ENCODE measurements at regions not wholly inside any gene's neighbourhood (a gene's known extent, or its start where the extent isn't known, plus 50 kb on each side); places are given as distances from the start of the nearest gene placed in this dataset.

GRCh38 chr11:16685914-16686313 lies 52.5 kb upstream of the C11orf58 start:
- Histone ChIP-seq H3K4me3 (no peak overlapping the region), H3K27me3 (replicated peaks; ENCODE audit: insufficient read depth) (no peaks in the 10 kb centered on the region), H3K9me3 (no peaks in the 10 kb centered on the region), H3K27ac (no peak overlapping the region), H3K36me3 (no peaks in the 10 kb centered on the region), H3K4me1 (replicated peaks) (no peaks in the 10 kb centered on the region)
- WGBS: 80% methylated on average over 2 of the region's 2 CpGs
- no peak for DNase-seq (ENCODE audit: low spot score)
- TF ChIP-seq CTCF (IDR thresholded peaks at IDR 0.05) (no peak), POLR2AphosphoS5 (IDR thresholded peaks at IDR 0.05) (no peak), POLR2A (IDR thresholded peaks at IDR 0.05) (no peak)
- intact Hi-C loops (cut with DNase I): no loop called here

- no peak for DNase-seq (ENCODE audit: low spot score)
- TF ChIP-seq POLR2AphosphoS5 (IDR thresholded peaks at IDR 0.05) (no peak), POLR2A (IDR thresholded peaks at IDR 0.05) (no peak), CTCF (IDR thresholded peaks at IDR 0.05) (no peak)
- H3K27me3 ChIP-seq (replicated peaks; ENCODE audit: insufficient read depth): no peaks in the 10 kb centered on the region
- no peaks in the 10 kb centered on the region for H3K36me3 ChIP-seq
- H3K27ac ChIP-seq: no peak overlapping the region
- H3K4me1 ChIP-seq (replicated peaks): no peaks in the 10 kb centered on the region
- H3K9me3 ChIP-seq: no peaks in the 10 kb centered on the region
- 71% methylated on average over 6 of the region's 7 CpGs for WGBS
- H3K4me3 ChIP-seq: no peak overlapping the region
- intact Hi-C loops (cut with DNase I): no loop called here
Observed at GRCh38 chr11:16678466-16679116, 59.9 kb upstream of the C11orf58 start.

- Histone ChIP-seq H3K9me3 (no peaks in the 10 kb centered on the region), H3K4me1 (replicated peaks) (no peaks in the 10 kb centered on the region), H3K27ac (no peak overlapping the region), H3K27me3 (replicated peaks; ENCODE audit: insufficient read depth) (no peaks in the 10 kb centered on the region), H3K36me3 (no peaks in the 10 kb centered on the region), H3K4me3 (no peak overlapping the region)
- TF ChIP-seq POLR2AphosphoS5 (IDR thresholded peaks at IDR 0.05): no peak
- TF ChIP-seq POLR2A (IDR thresholded peaks at IDR 0.05): no peak
- TF ChIP-seq CTCF (IDR thresholded peaks at IDR 0.05): no peak
- intact Hi-C loops (cut with DNase I): no loop called here
- WGBS: 83% methylated on average over 2 of the region's 2 CpGs
- DNase-seq (ENCODE audit: low spot score): no peak
Observed at GRCh38 chr11:16669799-16670415, 68.5 kb upstream of the C11orf58 start.

- no peak for TF ChIP-seq POLR2A (IDR thresholded peaks at IDR 0.05)
- no peak for TF ChIP-seq CTCF (IDR thresholded peaks at IDR 0.05)
- no peak for TF ChIP-seq POLR2AphosphoS5 (IDR thresholded peaks at IDR 0.05)
- DNase-seq (ENCODE audit: low spot score): no peak
Observed at GRCh38 chr11:16632295-16633200, 105.9 kb upstream of the C11orf58 start.

More at GRCh38 chr11:16632295-16633200, 105.9 kb upstream of the C11orf58 start:
- no peaks in the 10 kb centered on the region for H3K9me3 ChIP-seq
- no peak overlapping the region for H3K27ac ChIP-seq
- WGBS: 77% methylated on average over 9 of the region's 9 CpGs
- no peaks in the 10 kb centered on the region for H3K4me1 ChIP-seq (replicated peaks)
- no peaks in the 10 kb centered on the region for H3K27me3 ChIP-seq (replicated peaks; ENCODE audit: insufficient read depth)
- no peaks in the 10 kb centered on the region for H3K36me3 ChIP-seq
- no peak overlapping the region for H3K4me3 ChIP-seq
- intact Hi-C loops (cut with DNase I): no loop called here
